ENCODE measurements at regions not wholly inside any gene's neighbourhood (a gene's known extent, or its start where the extent isn't known, plus 50 kb on each side); places are given as distances from the start of the nearest gene placed in this dataset.
A peak's percentile ranks its signal among the peaks of the same experiment; 100 is the strongest.

- DNase-seq (ENCODE audit: low spot score), result no peak
- no peaks in the 10 kb centered on the region for H3K9me3 Mint-ChIP-seq (ENCODE audit: unreplicated experiment)
- no peaks in the 10 kb centered on the region for H3K4me1 Mint-ChIP-seq (ENCODE audit: unreplicated experiment)
- no peak overlapping the region for H3K4me3 Mint-ChIP-seq (ENCODE audit: unreplicated experiment)
- H3K36me3 Mint-ChIP-seq (ENCODE audit: low read depth, unreplicated experiment), result no peaks in the 10 kb centered on the region
- H3K27ac Mint-ChIP-seq (ENCODE audit: unreplicated experiment), result peak overlapping the region; percentile 5
- no peaks in the 10 kb centered on the region for H3K27me3 Mint-ChIP-seq (ENCODE audit: unreplicated experiment)
- no peak for TF ChIP-seq CTCF (IDR thresholded peaks at IDR 0.05; ENCODE audit: unreplicated experiment)
Measured at GRCh38 chr16:73213732-73214455, 166.0 kb upstream of the ZFHX3 start.

GRCh38 chr16:73212431-73212830 is 164.5 kb upstream of the ZFHX3 start:
- no peak for DNase-seq (ENCODE audit: low spot score)
- H3K4me1 Mint-ChIP-seq (ENCODE audit: unreplicated experiment), result no peaks in the 10 kb centered on the region
- no peak overlapping the region for H3K27ac Mint-ChIP-seq (ENCODE audit: unreplicated experiment)
- no peaks in the 10 kb centered on the region for H3K27me3 Mint-ChIP-seq (ENCODE audit: unreplicated experiment)
- TF ChIP-seq CTCF (IDR thresholded peaks at IDR 0.05; ENCODE audit: unreplicated experiment), result no peak
- H3K9me3 Mint-ChIP-seq (ENCODE audit: unreplicated experiment), result no peaks in the 10 kb centered on the region
- H3K36me3 Mint-ChIP-seq (ENCODE audit: low read depth, unreplicated experiment), result no peaks in the 10 kb centered on the region
- no peak overlapping the region for H3K4me3 Mint-ChIP-seq (ENCODE audit: unreplicated experiment)

- H3K36me3 Mint-ChIP-seq (ENCODE audit: low read depth, unreplicated experiment), result no peaks in the 10 kb centered on the region
- H3K27ac Mint-ChIP-seq (ENCODE audit: unreplicated experiment), result no peak overlapping the region
- no peak overlapping the region for H3K4me3 Mint-ChIP-seq (ENCODE audit: unreplicated experiment)
- H3K27me3 Mint-ChIP-seq (ENCODE audit: unreplicated experiment), result no peaks in the 10 kb centered on the region
- DNase-seq (ENCODE audit: low spot score), result no peak
- TF ChIP-seq CTCF (IDR thresholded peaks at IDR 0.05; ENCODE audit: unreplicated experiment), result no peak
- no peaks in the 10 kb centered on the region for H3K4me1 Mint-ChIP-seq (ENCODE audit: unreplicated experiment)
- no peaks in the 10 kb centered on the region for H3K9me3 Mint-ChIP-seq (ENCODE audit: unreplicated experiment)
Measured at GRCh38 chr16:73210686-73211085, 162.8 kb upstream of the ZFHX3 start.

- no peak for DNase-seq (ENCODE audit: low spot score)
- Mint-ChIP-seq H3K36me3 (ENCODE audit: low read depth, unreplicated experiment) (no peaks in the 10 kb centered on the region), H3K4me1 (ENCODE audit: unreplicated experiment) (no peaks in the 10 kb centered on the region), H3K27me3 (ENCODE audit: unreplicated experiment) (no peaks in the 10 kb centered on the region), H3K27ac (ENCODE audit: unreplicated experiment) (no peak overlapping the region), H3K9me3 (ENCODE audit: unreplicated experiment) (no peaks in the 10 kb centered on the region), H3K4me3 (ENCODE audit: unreplicated experiment) (no peak overlapping the region)
- no peak for TF ChIP-seq CTCF (IDR thresholded peaks at IDR 0.05; ENCODE audit: unreplicated experiment)
Measured at GRCh38 chr16:73210084-73210483, 162.2 kb upstream of the ZFHX3 start.

GRCh38 chr16:73209190-73209589 is 161.3 kb upstream of the ZFHX3 start:
- no peak for TF ChIP-seq CTCF (IDR thresholded peaks at IDR 0.05; ENCODE audit: unreplicated experiment)
- DNase-seq (ENCODE audit: low spot score), result no peak
- Mint-ChIP-seq H3K4me3 (ENCODE audit: unreplicated experiment) (no peak overlapping the region), H3K27me3 (ENCODE audit: unreplicated experiment) (no peaks in the 10 kb centered on the region), H3K9me3 (ENCODE audit: unreplicated experiment) (no peaks in the 10 kb centered on the region), H3K27ac (ENCODE audit: unreplicated experiment) (no peak overlapping the region), H3K36me3 (ENCODE audit: low read depth, unreplicated experiment) (no peaks in the 10 kb centered on the region), H3K4me1 (ENCODE audit: unreplicated experiment) (no peaks in the 10 kb centered on the region)
